ENCODE measurements at regions not wholly inside any gene's neighbourhood (a gene's known extent, or its start where the extent isn't known, plus 50 kb on each side); places are given as distances from the start of the nearest gene placed in this dataset.

DNA sequence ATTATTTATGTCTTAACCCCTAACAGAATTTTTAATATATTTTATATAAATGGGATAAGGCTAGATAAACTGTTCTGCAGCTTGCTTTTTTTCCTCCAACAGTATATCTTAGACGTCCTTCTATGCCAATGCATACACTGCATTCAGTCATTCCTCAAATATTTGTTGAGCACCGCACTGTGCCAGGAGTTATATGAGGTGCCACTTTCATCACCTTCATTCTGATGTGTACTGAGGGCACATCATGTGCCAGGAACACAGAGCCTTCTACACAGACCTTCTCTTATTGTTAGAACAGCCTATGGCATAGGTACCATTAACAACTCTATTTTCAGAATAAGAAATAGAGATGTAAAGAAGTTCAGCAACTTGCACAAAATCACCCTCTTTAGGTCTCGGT lies 570.1 kb downstream of the CDK5RAP2 start:
- TF ChIP-seq POLR2A (IDR thresholded peaks at IDR 0.05; ENCODE audit: low read depth, low read length) (no peak), POLR2AphosphoS5 (IDR thresholded peaks at IDR 0.05; ENCODE audit: low read depth, low read length) (no peak), TAF1 (IDR thresholded peaks at IDR 0.05; ENCODE audit: low read depth, low read length) (no peak)

Measured in GM12891 (cell line).